Colonic mucosa (tissue), 4 donors: ENCODE measurements at regions not wholly inside any gene's neighbourhood (a gene's known extent, or its start where the extent isn't known, plus 50 kb on each side); places are given as distances from the start of the nearest gene placed in this dataset.
"Not testable (repeated sequence)": the region's sequence is repeated elsewhere in the genome, so short reads cannot be mapped to it uniquely, and the experiment has no call there.

Experiments
- DNase-seq: peaks from one replicate; pipeline ENCODE4 v3.0.0-alpha.2; 2020
- H3K27ac ChIP-seq: fragments of 200-600 bp; one replicate; pipeline ENCODE4 v1.8.0; 2021
- H3K27me3 ChIP-seq: fragments of 200-600 bp; one replicate; pipeline ENCODE4 v1.8.0; 2021
- H3K36me3 ChIP-seq: fragments of 200-600 bp; one replicate; pipeline ENCODE4 v1.8.0; 2021
- H3K4me1 ChIP-seq: fragments of 200-600 bp; one replicate; pipeline ENCODE4 v1.8.0; 2021; ENCODE audit warnings: mild to moderate bottlenecking
- H3K4me3 ChIP-seq: fragments of 200-600 bp; one replicate; pipeline ENCODE4 v1.8.0; 2021
- H3K9ac ChIP-seq, 2 donors: one replicate each; pipeline ENCODE4 v1.7.0; 2013; ENCODE audit warnings: control low read depth in 2 of 2, low read depth in 2 of 2, low read length in 2 of 2
- H3K9me3 ChIP-seq: fragments of 200-600 bp; one replicate; pipeline ENCODE4 v1.8.0; 2021
- CTCF ChIP-seq: fragments of 200-600 bp; IDR thresholded peaks from one replicate; pipeline ENCODE4 v1.8.0; 2022; ENCODE audit warnings: antibody characterized with exemption, mild to moderate bottlenecking
- intact Hi-C: fragments of 100-400 bp; cut with DNase I; formaldehyde crosslinking; loops from one replicate; pipeline ENCODE4 v1.14.1; 2022
- donor health status: healthy.
- donor health status: DM: no; HTN: no; CAD: no.
- donor health status: DM: no; HTN: no; CAD: no.

DNA sequence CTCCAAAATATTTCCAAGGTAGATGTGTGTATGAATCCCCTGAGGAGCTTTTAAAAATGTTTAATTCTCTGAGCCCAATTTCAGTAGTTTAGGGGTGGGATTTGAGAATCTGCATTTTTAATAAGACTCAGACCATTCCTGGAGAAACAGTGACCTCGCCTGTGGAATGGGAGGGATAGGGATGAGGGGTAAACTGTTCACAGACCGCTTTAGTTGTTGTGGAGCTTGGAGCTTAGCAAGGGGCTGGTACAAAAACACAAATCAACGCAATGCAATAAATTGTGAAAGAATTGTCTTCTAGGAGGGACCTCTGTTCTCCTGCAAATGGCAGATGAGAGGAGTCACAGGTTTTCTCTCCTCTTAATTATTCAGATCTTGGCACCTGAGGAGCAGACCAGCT, 239.3 kb upstream of the SULF2 start:
- H3K36me3 ChIP-seq, result no peaks in the 10 kb centered on the region
- H3K4me1 ChIP-seq, result no peaks in the 10 kb centered on the region
- intact Hi-C loops, result no loop called here
- H3K9me3 ChIP-seq, result no peaks in the 10 kb centered on the region
- no peak overlapping the region for H3K27ac ChIP-seq
- no peak overlapping the region for H3K9ac ChIP-seq
- DNase-seq, result no peak
- no peaks in the 10 kb centered on the region for H3K27me3 ChIP-seq
- no peak for TF ChIP-seq CTCF
- no peak overlapping the region for H3K4me3 ChIP-seq

GRCh38 chr20:48020696-48021095, 235.4 kb upstream of the SULF2 start:
- H3K27ac ChIP-seq, H3K36me3 ChIP-seq, H3K9ac ChIP-seq, H3K9me3 ChIP-seq, H3K4me1 ChIP-seq, intact Hi-C loops, H3K27me3 ChIP-seq, DNase-seq, H3K4me3 ChIP-seq: not testable (repeated sequence)

DNA sequence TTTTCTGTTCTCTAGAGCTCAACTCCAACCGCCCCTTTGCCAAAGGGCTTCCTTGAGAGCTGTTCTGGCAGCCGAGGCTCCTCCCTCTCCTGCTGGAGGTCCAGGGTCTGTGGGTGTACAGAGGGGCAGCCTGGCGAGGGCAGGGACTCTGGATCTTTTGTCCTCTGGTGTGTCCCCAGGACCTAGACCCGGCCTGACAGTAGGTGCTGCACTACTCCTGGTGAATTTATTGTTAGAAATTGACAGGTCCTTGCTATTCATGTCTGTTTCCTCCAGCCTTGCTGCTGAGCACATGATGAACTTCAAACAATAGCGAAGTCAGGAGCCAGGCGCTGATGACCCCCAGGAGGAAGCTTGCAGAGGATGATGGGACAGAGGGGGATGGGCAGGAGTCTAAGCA, 234.7 kb upstream of the SULF2 start:
- Histone ChIP-seq H3K36me3 (no peaks in the 10 kb centered on the region), H3K4me1 (no peaks in the 10 kb centered on the region), H3K27me3 (no peaks in the 10 kb centered on the region), H3K27ac (no peak overlapping the region), H3K9me3 (no peaks in the 10 kb centered on the region), H3K9ac (no peak overlapping the region), H3K4me3 (no peak overlapping the region)
- TF ChIP-seq CTCF, result no peak
- intact Hi-C loops, result no loop called here
- DNase-seq, result no peak

- intact Hi-C loops, result no loop called here
- H3K4me1 ChIP-seq, result no peaks in the 10 kb centered on the region
- TF ChIP-seq CTCF, result no peak
Observed at GRCh38 chr20:48019496-48019895, 234.2 kb upstream of the SULF2 start.

GRCh38 chr20:48018851-48019250, 233.6 kb upstream of the SULF2 start:
- H3K4me3 ChIP-seq, H3K27ac ChIP-seq, H3K36me3 ChIP-seq, H3K9ac ChIP-seq, DNase-seq, H3K9me3 ChIP-seq, H3K27me3 ChIP-seq, intact Hi-C loops, H3K4me1 ChIP-seq: not testable (repeated sequence)

More at GRCh38 chr20:48019496-48019895, 234.2 kb upstream of the SULF2 start:
- no peak overlapping the region for H3K27ac ChIP-seq
- H3K36me3 ChIP-seq, result no peaks in the 10 kb centered on the region
- H3K9me3 ChIP-seq, result no peaks in the 10 kb centered on the region
- DNase-seq, result no peak
- no peaks in the 10 kb centered on the region for H3K27me3 ChIP-seq
- H3K4me3 ChIP-seq, result no peak overlapping the region
- no peak overlapping the region for H3K9ac ChIP-seq

DNA sequence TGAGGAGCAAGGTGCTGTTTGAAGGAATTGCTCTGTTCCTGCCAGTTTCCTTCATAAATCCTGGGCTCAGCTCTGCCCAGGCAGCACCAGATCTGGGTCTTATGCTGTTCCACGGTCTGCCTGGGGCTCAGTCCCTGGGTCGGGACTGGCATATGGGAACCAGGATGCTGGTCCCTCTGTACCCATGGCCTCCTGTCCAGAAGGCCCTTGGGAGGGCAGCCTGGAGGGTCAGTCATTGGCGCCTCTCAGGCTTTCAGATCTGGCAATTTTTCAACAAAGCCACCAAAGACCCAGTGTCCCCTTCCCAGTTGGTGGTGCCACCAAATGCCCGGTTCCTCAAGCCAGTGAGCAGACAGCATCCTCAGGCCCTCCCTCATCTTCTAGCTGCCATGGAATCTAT, 232.7 kb upstream of the SULF2 start:
- H3K4me3 ChIP-seq, result no peak overlapping the region
- intact Hi-C loops, result no loop called here
- H3K27ac ChIP-seq, result no peak overlapping the region
- no peaks in the 10 kb centered on the region for H3K4me1 ChIP-seq
- no peak for DNase-seq
- H3K9me3 ChIP-seq, result no peaks in the 10 kb centered on the region
- H3K9ac ChIP-seq, result no peak overlapping the region
- H3K27me3 ChIP-seq, result no peaks in the 10 kb centered on the region
- H3K36me3 ChIP-seq, result no peaks in the 10 kb centered on the region
- no peak for TF ChIP-seq CTCF

DNA sequence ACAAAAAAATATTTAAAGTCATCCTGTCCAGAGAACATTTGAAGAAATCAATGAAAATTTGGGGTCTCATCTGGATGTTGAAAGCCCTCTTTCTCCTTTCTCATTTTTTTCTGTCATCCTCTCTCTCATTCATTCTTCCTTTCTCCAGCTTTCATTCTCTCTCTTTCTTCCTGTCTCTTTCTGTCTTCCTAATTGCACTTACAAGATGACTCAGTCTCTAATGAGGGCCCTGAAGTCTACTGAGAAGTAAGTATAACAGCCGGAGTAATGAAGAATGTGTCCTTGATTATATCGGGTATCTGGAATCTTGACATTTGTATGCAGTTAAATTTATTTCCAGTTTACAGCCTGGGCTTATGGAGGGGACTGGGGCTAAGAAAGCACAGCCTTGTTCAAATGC, 232.2 kb upstream of the SULF2 start:
- Histone ChIP-seq H3K27me3 (no peaks in the 10 kb centered on the region), H3K27ac (no peak overlapping the region), H3K36me3 (no peaks in the 10 kb centered on the region), H3K9me3 (no peaks in the 10 kb centered on the region), H3K4me3 (no peak overlapping the region), H3K9ac (no peak overlapping the region), H3K4me1 (no peaks in the 10 kb centered on the region)
- intact Hi-C loops, result no loop called here
- TF ChIP-seq CTCF, result no peak
- DNase-seq, result no peak
